ENCODE measurements at regions not wholly inside any gene's neighbourhood (a gene's known extent, or its start where the extent isn't known, plus 50 kb on each side); places are given as distances from the start of the nearest gene placed in this dataset.
"Not testable (repeated sequence)": the region's sequence is repeated elsewhere in the genome, so short reads cannot be mapped to it uniquely, and the experiment has no call there.

- no peak for DNase-seq
Measured at GRCh38 chr2:3034856-3035255, 342.8 kb downstream of the EIPR1 start.

GRCh38 chr2:3034396-3034795, 343.2 kb downstream of the EIPR1 start:
- no peak for DNase-seq

GRCh38 chr2:3033315-3033714, 344.3 kb downstream of the EIPR1 start:
- no peak for DNase-seq

GRCh38 chr2:3030791-3031190, 346.8 kb downstream of the EIPR1 start:
- not testable (repeated sequence) for DNase-seq

- DNase-seq = no peak
Measured at GRCh38 chr2:3025984-3026383, 351.6 kb downstream of the EIPR1 start.

GRCh38 chr2:3025261-3025660, 352.4 kb downstream of the EIPR1 start:
- no peak for DNase-seq

GRCh38 chr2:3024401-3024935, 353.1 kb downstream of the EIPR1 start:
- no peak for DNase-seq

GRCh38 chr2:3023531-3023930, 354.1 kb downstream of the EIPR1 start:
- DNase-seq = no peak

GRCh38 chr2:3022841-3023372, 354.7 kb downstream of the EIPR1 start:
- DNase-seq = no peak

- DNase-seq = no peak
Measured at GRCh38 chr2:3021720-3022119, 355.9 kb downstream of the EIPR1 start.

- DNase-seq = no peak
Measured at GRCh38 chr2:3010001-3010400, 367.6 kb downstream of the EIPR1 start.

- DNase-seq = no peak
Measured at GRCh38 chr2:3009483-3009882, 368.1 kb downstream of the EIPR1 start.

GRCh38 chr2:3009005-3009404, 368.6 kb downstream of the EIPR1 start:
- no peak for DNase-seq

GRCh38 chr2:3008561-3008960, 369.1 kb downstream of the EIPR1 start:
- DNase-seq = no peak

GRCh38 chr2:3007135-3007534, 370.5 kb downstream of the EIPR1 start:
- DNase-seq = no peak

GRCh38 chr2:3005859-3006501, 371.6 kb downstream of the EIPR1 start:
- DNase-seq = no peak

- no peak for DNase-seq
Measured at GRCh38 chr2:3001615-3002560, 375.7 kb downstream of the EIPR1 start.

- DNase-seq = no peak
Measured at GRCh38 chr2:3000968-3001367, 376.6 kb downstream of the EIPR1 start.

- no peak for DNase-seq
Measured at GRCh38 chr2:3000125-3000524, 377.5 kb downstream of the EIPR1 start.

GRCh38 chr2:2998971-2999370, 378.6 kb downstream of the EIPR1 start:
- DNase-seq = no peak

GRCh38 chr2:2993172-2993692, 384.4 kb downstream of the EIPR1 start:
- no peak for DNase-seq

GRCh38 chr2:2992634-2993033, 385.0 kb downstream of the EIPR1 start:
- DNase-seq = no peak

- DNase-seq = no peak
Measured at GRCh38 chr2:2985020-2985419, 392.6 kb downstream of the EIPR1 start.

GRCh38 chr2:2981000-2981399, 396.6 kb downstream of the EIPR1 start:
- no peak for DNase-seq

All from 8988T (cell line).